ENCODE measurements at regions not wholly inside any gene's neighbourhood (a gene's known extent, or its start where the extent isn't known, plus 50 kb on each side); places are given as distances from the start of the nearest gene placed in this dataset.

GRCh38 chr21:34296878-34297277 lies 66.9 kb upstream of the KCNE2 start:
- TF ChIP-seq ISL1 (CRISPR knock-in tag; IDR thresholded peaks at IDR 0.05), result no peak
- ATAC-seq, result no peak

- TF ChIP-seq, protein P1, sequence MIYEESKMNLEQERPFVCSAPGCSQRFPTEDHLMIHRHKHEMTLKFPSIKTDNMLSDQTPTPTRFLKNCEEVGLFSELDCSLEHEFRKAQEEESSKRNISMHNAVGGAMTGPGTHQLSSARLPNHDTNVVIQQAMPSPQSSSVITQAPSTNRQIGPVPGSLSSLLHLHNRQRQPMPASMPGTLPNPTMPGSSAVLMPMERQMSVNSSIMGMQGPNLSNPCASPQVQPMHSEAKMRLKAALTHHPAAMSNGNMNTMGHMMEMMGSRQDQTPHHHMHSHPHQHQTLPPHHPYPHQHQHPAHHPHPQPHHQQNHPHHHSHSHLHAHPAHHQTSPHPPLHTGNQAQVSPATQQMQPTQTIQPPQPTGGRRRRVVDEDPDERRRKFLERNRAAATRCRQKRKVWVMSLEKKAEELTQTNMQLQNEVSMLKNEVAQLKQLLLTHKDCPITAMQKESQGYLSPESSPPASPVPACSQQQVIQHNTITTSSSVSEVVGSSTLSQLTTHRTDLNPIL (CRISPR knock-in tag; IDR thresholded peaks at IDR 0.05; ENCODE audit: low read depth), result no peak
- TF ChIP-seq, protein P2, sequence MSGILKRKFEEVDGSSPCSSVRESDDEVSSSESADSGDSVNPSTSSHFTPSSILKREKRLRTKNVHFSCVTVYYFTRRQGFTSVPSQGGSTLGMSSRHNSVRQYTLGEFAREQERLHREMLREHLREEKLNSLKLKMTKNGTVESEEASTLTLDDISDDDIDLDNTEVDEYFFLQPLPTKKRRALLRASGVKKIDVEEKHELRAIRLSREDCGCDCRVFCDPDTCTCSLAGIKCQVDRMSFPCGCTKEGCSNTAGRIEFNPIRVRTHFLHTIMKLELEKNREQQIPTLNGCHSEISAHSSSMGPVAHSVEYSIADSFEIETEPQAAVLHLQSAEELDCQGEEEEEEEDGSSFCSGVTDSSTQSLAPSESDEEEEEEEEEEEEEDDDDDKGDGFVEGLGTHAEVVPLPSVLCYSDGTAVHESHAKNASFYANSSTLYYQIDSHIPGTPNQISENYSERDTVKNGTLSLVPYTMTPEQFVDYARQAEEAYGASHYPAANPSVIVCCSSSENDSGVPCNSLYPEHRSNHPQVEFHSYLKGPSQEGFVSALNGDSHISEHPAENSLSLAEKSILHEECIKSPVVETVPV (CRISPR knock-in tag; IDR thresholded peaks at IDR 0.05), result no peak
- TF ChIP-seq RARB (CRISPR knock-in tag; IDR thresholded peaks at IDR 0.05), result no peak
- TF ChIP-seq ZFP3 (CRISPR knock-in tag; IDR thresholded peaks at IDR 0.05), result no peak
- TF ChIP-seq ZFP30 (CRISPR knock-in tag; IDR thresholded peaks at IDR 0.05), result no peak
- no peak for TF ChIP-seq ZNF70 (CRISPR knock-in tag; IDR thresholded peaks at IDR 0.05)
- no peak for TF ChIP-seq PPARA (CRISPR knock-in tag; IDR thresholded peaks at IDR 0.05; ENCODE audit: borderline replicate concordance)
- TF ChIP-seq TOX (CRISPR knock-in tag; IDR thresholded peaks at IDR 0.05; ENCODE audit: borderline replicate concordance), result no peak
- no peak for TF ChIP-seq ESRRG (CRISPR knock-in tag; IDR thresholded peaks at IDR 0.05)
- TF ChIP-seq ZNF565 (CRISPR knock-in tag; conservative IDR thresholded peaks at IDR 0.05; ENCODE audit: low read depth), result no peak
- TF ChIP-seq PATZ1 (CRISPR knock-in tag; IDR thresholded peaks at IDR 0.05; ENCODE audit: borderline replicate concordance), result no peak
- TF ChIP-seq TCF4 (CRISPR knock-in tag; IDR thresholded peaks at IDR 0.05; ENCODE audit: borderline replicate concordance), result no peak
- no peak for TF ChIP-seq ISL1 (CRISPR knock-in tag; IDR thresholded peaks at IDR 0.05)
- no peak for TF ChIP-seq ZNF8 (CRISPR knock-in tag; IDR thresholded peaks at IDR 0.05)
These were observed 65.2 kb upstream of the KCNE2 start for GRCh38 chr21:34298534-34299167.

GRCh38 chr21:34299168-34299539 lies 64.7 kb upstream of the KCNE2 start:
- no peak for ATAC-seq
- TF ChIP-seq CSDC2 (CRISPR knock-in tag; IDR thresholded peaks at IDR 0.05) (no peak), GLIS3 (CRISPR knock-in tag; IDR thresholded peaks at IDR 0.05) (no peak), TCF4 (CRISPR knock-in tag; IDR thresholded peaks at IDR 0.05; ENCODE audit: borderline replicate concordance) (no peak), BACH2 (CRISPR knock-in tag; IDR thresholded peaks at IDR 0.05; ENCODE audit: borderline replicate concordance) (no peak), TOX (CRISPR knock-in tag; IDR thresholded peaks at IDR 0.05; ENCODE audit: borderline replicate concordance) (no peak), POU6F1 (CRISPR knock-in tag; IDR thresholded peaks at IDR 0.05; ENCODE audit: borderline replicate concordance, low read depth) (no peak), ISL1 (CRISPR knock-in tag; IDR thresholded peaks at IDR 0.05) (no peak), OSR1 (CRISPR knock-in tag; IDR thresholded peaks at IDR 0.05) (no peak), PATZ1 (CRISPR knock-in tag; IDR thresholded peaks at IDR 0.05; ENCODE audit: borderline replicate concordance) (no peak), ZNF8 (CRISPR knock-in tag; IDR thresholded peaks at IDR 0.05) (no peak), ZC3H10 (CRISPR knock-in tag; IDR thresholded peaks at IDR 0.05) (no peak)
- TF ChIP-seq, protein P1 (CRISPR knock-in tag; IDR thresholded peaks at IDR 0.05; ENCODE audit: low read depth), result no peak

More at GRCh38 chr21:34298534-34299167, 65.2 kb upstream of the KCNE2 start:
- ATAC-seq, result peak; percentile 20; the same call in 1 of the 3 replicates

Data from SK-N-SH treated with all-trans-retinoic acid at 6 μM for 48 hours (cell line).